Brain microvascular endothelial cell (primary cell): ENCODE measurements at regions not wholly inside any gene's neighbourhood (a gene's known extent, or its start where the extent isn't known, plus 50 kb on each side); places are given as distances from the start of the nearest gene placed in this dataset.
"Not testable (repeated sequence)": the region's sequence is repeated elsewhere in the genome, so short reads cannot be mapped to it uniquely, and the experiment has no call there.

Experiments
- DNase-seq: peaks from one replicate; pipeline ENCODE4 v3.0.0-alpha.2; 2020
- H3K27ac ChIP-seq: fragments of 250-450 bp; sonication (Bioruptor Pico); 2 replicates; pipeline ENCODE4 v1.5.1; 2020; ENCODE audit warnings: mild to moderate bottlenecking, moderate library complexity
- H3K27me3 ChIP-seq: fragments of 250-450 bp; sonication (Bioruptor Pico); replicated peaks from 2 replicates; pipeline ENCODE4 v1.5.1; 2020; ENCODE audit warnings: mild to moderate bottlenecking
- H3K36me3 ChIP-seq: fragments of 250-450 bp; sonication (Bioruptor Pico); replicated peaks from 2 replicates; pipeline ENCODE4 v1.5.1; 2020; ENCODE audit warnings: mild to moderate bottlenecking
- H3K4me3 ChIP-seq: 2 replicates; pipeline ENCODE4 v1.5.1; 2011; ENCODE audit warnings: low read depth, mild to moderate bottlenecking, control low read depth, low read length, moderate library complexity
- CTCF ChIP-seq: IDR thresholded peaks from 2 replicates; pipeline ENCODE4 v1.5.1; 2011; ENCODE audit warnings: low read depth, mild to moderate bottlenecking, moderate library complexity, low read length, control low read depth, inconsistent platforms; ENCODE audit errors: missing control alignments
- in situ Hi-C: cut with HindIII; loops from 2 replicates; pipeline ENCODE4 v1.10.0; 2017; ENCODE audit warnings: low sequenced_read_pairs, low pct_ligation_motif_present

DNA sequence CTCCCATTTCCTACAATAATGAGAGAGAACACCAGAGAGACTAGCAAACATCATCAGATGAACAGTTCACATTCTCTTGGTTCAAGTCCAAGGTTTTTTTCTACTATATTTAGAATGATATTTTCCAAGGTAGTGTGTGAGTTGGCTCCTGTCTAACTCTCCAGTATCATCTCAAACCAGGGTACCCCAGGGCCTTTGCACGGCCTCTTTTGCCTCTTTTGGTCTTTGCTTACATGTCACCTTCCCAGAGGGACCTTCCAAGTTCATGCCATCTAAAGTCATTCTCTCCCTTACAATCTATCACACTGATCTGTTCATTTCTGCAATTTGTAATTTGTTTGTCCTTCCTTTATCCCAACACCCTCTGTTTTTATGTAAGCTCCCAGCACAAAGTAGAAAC, 264.5 kb downstream of the VRK1 start:
- H3K27ac ChIP-seq, result no peak overlapping the region
- H3K4me3 ChIP-seq, result no peak overlapping the region
- no peaks in the 10 kb centered on the region for H3K36me3 ChIP-seq
- no peak for DNase-seq
- H3K27me3 ChIP-seq, result no peaks in the 10 kb centered on the region
- in situ Hi-C loops, result no loop called here
- TF ChIP-seq CTCF, result no peak

- Histone ChIP-seq H3K27me3 (no peaks in the 10 kb centered on the region), H3K36me3 (no peaks in the 10 kb centered on the region), H3K4me3 (no peak overlapping the region), H3K27ac (no peak overlapping the region)
- no peak for DNase-seq
- in situ Hi-C loops, result no loop called here
- TF ChIP-seq CTCF, result no peak
These were observed 268.3 kb downstream of the VRK1 start for GRCh38 chr14:97065305-97066067.

DNA sequence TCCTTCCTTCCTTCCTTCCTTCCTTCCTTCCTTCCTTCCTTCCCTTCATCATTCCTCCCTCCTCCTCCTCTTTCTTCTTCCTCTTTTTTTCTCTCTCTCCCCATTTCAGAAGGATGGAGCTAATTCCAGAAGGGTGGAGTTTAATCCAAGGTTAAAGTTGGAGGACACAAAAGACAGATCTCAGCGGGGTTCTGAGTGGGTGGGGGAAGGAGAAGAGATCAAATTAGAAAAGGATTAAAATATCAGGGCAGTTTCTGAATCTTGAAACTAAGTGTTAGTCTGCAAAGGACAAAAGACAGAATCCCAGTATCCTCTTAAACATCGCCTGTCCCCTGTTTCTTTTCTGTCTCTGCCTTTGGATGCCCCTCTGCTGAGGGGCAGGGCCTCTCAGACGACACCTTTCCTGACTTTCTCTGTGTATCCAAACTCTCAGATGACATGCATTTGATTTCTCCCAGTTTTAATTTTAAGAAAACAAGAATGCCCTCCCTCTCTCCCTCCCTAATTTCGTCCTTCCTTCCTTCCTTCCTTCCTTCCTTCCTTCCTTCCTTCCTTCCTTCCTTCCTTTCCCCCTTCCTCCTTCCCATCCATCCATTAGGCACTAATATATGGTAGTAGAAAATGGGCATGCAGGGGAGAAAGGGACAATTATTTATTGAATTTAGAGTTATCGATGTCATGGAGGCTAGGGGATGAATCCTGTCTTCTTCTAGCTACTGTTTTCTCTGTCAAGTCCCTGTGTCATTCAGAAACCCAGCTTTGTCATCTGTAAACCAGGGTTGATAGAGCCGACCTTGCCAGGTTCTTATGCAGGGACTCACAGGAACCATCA, 269.1 kb downstream of the VRK1 start:
- in situ Hi-C loops, result no loop called here
- H3K36me3 ChIP-seq, result no peaks in the 10 kb centered on the region
- H3K27ac ChIP-seq, result no peak overlapping the region
- TF ChIP-seq CTCF, result no peak
- H3K27me3 ChIP-seq, result no peaks in the 10 kb centered on the region
- H3K4me3 ChIP-seq, result no peak overlapping the region
- DNase-seq, result no peak

DNA sequence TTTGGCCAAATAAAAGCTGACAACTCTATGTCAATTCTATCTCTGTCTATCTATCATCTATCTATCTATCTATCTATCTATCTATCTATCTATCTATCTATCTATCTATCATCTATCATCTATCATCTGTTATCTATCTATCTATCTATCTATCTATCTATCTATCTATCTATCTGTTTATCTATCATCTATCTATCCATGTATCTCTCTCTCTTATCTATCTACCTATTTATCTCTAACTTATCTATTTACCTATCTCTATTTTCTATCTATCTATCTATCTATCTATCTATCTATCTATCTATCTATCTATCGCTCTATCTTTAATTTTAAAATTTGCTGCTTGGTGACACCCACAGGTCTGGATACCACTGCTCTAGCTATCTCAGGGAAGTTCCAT, 271.1 kb downstream of the VRK1 start:
- H3K4me3 ChIP-seq, in situ Hi-C loops: not testable (repeated sequence)

DNA sequence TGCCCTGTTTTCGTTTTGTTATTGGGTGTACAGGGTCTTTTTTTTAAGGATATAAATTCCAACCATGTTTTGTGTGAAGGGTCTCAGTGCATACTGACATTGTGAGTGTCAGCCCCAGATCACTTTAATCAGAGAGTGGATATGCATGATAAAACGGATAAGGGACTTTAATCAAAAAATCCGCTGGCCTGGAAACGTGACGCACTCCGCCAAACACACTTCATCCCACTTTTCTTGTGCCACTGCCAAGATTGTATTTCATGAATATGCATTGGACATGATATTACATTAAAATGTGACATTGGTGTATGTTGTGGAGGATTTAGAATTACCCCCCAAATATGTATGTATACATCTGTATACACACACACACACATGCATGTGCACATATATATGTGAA, 273.1 kb downstream of the VRK1 start:
- Histone ChIP-seq H3K27ac (no peak overlapping the region), H3K4me3 (no peak overlapping the region), H3K36me3 (no peaks in the 10 kb centered on the region), H3K27me3 (no peaks in the 10 kb centered on the region)
- no peak for DNase-seq
- in situ Hi-C loops, result no loop called here
- TF ChIP-seq CTCF, result no peak

More for the DNA sequence above, 271.1 kb downstream of the VRK1 start:
- H3K27me3 ChIP-seq, DNase-seq, H3K27ac ChIP-seq, H3K36me3 ChIP-seq: not testable (repeated sequence)

- no peak for DNase-seq
- Histone ChIP-seq H3K27ac (no peak overlapping the region), H3K4me3 (no peak overlapping the region), H3K36me3 (no peaks in the 10 kb centered on the region), H3K27me3 (no peaks in the 10 kb centered on the region)
- in situ Hi-C loops, result no loop called here
- TF ChIP-seq CTCF, result no peak
These were observed 274.0 kb downstream of the VRK1 start for GRCh38 chr14:97071177-97071576.
